PC-3 (cell line): ENCODE measurements at regions not wholly inside any gene's neighbourhood (a gene's known extent, or its start where the extent isn't known, plus 50 kb on each side); places are given as distances from the start of the nearest gene placed in this dataset.

Experiments
- ATAC-seq: fragments of 200-7000 bp; cut with Tn5 transposase; 2 replicates; pipeline ENCODE4 v1.9.1; 2020; ENCODE audit warnings: mild to moderate bottlenecking, moderate library complexity
- BruUV-seq: library from RNA; stranded (reverse); fragments of 400-500 nt; replicated peaks from 2 replicates; lab custom pipeline; 2021; lab: Mats Ljungman, UMichigan
- CTCF ChIA-PET: fragments of 300-600 bp; sonication (Branson Sonifier 250); formaldehyde crosslinking; loops from one replicate; lab custom pipeline; 2022; ENCODE audit warnings: antibody characterized with exemption; lab: Charles Lee
- POLR2A ChIA-PET: fragments of 300-600 bp; sonication (Branson Sonifier 250); formaldehyde crosslinking; loops from one replicate; lab custom pipeline; 2022; ENCODE audit warnings: antibody characterized with exemption; ENCODE audit not compliant: unreplicated experiment; lab: Charles Lee
- DNase-seq: peaks from one replicate; pipeline ENCODE4 v3.0.0-alpha.2; 2015
- H2AFZ ChIP-seq: fragments of 300-600 bp; sonication (generic); 2 replicates; pipeline ENCODE4 v1.6.0; 2016; ENCODE audit warnings: antibody characterized with exemption, low read length
- H3F3A ChIP-seq: fragments of 300-600 bp; sonication (generic); one replicate; pipeline ENCODE4 v1.6.0; 2017; ENCODE audit warnings: antibody characterized with exemption, low read length, control low read depth, mild to moderate bottlenecking; ENCODE audit not compliant: unreplicated experiment
- H3K27ac ChIP-seq: fragments of 300-600 bp; sonication (generic); 2 replicates; pipeline ENCODE4 v1.5.1; 2016; ENCODE audit warnings: mild to moderate bottlenecking, low read length
- H3K27me3 ChIP-seq: fragments of 300-600 bp; sonication (generic); 2 replicates; pipeline ENCODE4 v1.6.1; 2016; ENCODE audit warnings: low read length, mixed read lengths
- H3K36me3 ChIP-seq: fragments of 300-600 bp; sonication (generic); 2 replicates; pipeline ENCODE4 v1.6.1; 2016; ENCODE audit warnings: low read depth, mixed run types, low read length, mixed read lengths
- H3K4me1 ChIP-seq: fragments of 300-600 bp; sonication (generic); 2 replicates; pipeline ENCODE4 v1.5.1; 2016; ENCODE audit warnings: low read length; ENCODE audit not compliant: insufficient read depth
- H3K4me2 ChIP-seq: fragments of 300-600 bp; sonication (generic); 2 replicates; pipeline ENCODE4 v1.6.0; 2016; ENCODE audit warnings: low read length
- H3K4me3 ChIP-seq: fragments of 300-600 bp; sonication (generic); 2 replicates; pipeline ENCODE4 v1.5.1; 2016; ENCODE audit warnings: mild to moderate bottlenecking, low read length, mixed read lengths
- H3K79me2 ChIP-seq: fragments of 300-600 bp; sonication (generic); 2 replicates; pipeline ENCODE4 v1.6.1; 2017; ENCODE audit warnings: low read length, mixed read lengths
- H3K9ac ChIP-seq: fragments of 300-600 bp; sonication (generic); 2 replicates; pipeline ENCODE4 v1.6.0; 2016; ENCODE audit warnings: mild to moderate bottlenecking, low read length
- H3K9me2 ChIP-seq: fragments of 300-600 bp; sonication (generic); replicated peaks from 2 replicates; pipeline ENCODE4 v1.6.1; 2016; ENCODE audit warnings: mixed run types, low read length, mixed read lengths
- H3K9me3 ChIP-seq: fragments of 300-600 bp; sonication (generic); 2 replicates; pipeline ENCODE4 v1.6.1; 2016; ENCODE audit warnings: low read length, mixed read lengths
- H4K20me1 ChIP-seq: fragments of 300-600 bp; sonication (generic); 2 replicates; pipeline ENCODE4 v1.6.1; 2016; ENCODE audit warnings: low read length, mixed read lengths
- EZH2 ChIP-seq: fragments of 300-600 bp; sonication (generic); IDR thresholded peaks from one replicate; pipeline ENCODE4 v1.6.1; 2017; ENCODE audit warnings: antibody characterized with exemption, mild to moderate bottlenecking, low read length; ENCODE audit not compliant: unreplicated experiment
- EZH2phosphoT487 ChIP-seq: fragments of 300-600 bp; sonication (generic); IDR thresholded peaks from 2 replicates; pipeline ENCODE4 v1.6.1; 2018; ENCODE audit warnings: mild to moderate bottlenecking, antibody characterized with exemption, low read length, borderline replicate concordance
- intact Hi-C: fragments of 100-400 bp; cut with micrococcal nuclease; formaldehyde crosslinking; loops from 2 replicates; pipeline ENCODE4 v1.9.0; 2023
- TF ChIP-seq, protein P1 (sequence below): fragments of 300-600 bp; sonication (generic); conservative IDR thresholded peaks from 2 replicates; pipeline ENCODE4 v1.5.1; 2017; ENCODE audit warnings: antibody characterized with exemption, low read depth, mild to moderate bottlenecking, low read length

DNA sequence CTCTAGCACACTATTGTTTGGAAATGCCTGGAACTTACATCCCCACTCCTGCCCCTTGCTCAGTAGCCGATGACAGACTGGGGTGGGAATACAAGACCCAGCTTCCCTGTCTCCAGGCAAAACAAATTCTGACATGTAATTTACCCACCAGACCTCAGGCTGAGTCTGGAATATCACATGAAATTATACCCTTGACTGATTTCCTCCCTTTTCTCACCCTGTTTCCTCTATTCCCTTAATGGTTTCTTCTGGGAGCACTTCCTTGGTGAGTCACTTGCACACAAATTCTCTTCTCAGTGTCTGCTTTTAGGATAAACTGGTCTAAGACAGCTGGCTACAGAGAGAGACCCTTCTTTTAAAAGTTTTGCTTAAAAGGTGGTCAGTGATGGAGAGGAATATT, 65.8 kb upstream of the DIPK2B start:
- Histone ChIP-seq H4K20me1 (no peaks in the 10 kb centered on the region), H3K4me3 (no peak overlapping the region), H3K27ac (no peak overlapping the region), H2AFZ (no peak overlapping the region), H3K9me3 (no peaks in the 10 kb centered on the region), H3K79me2 (no peaks in the 10 kb centered on the region), H3K4me1 (no peaks in the 10 kb centered on the region), H3K36me3 (no peaks in the 10 kb centered on the region), H3K4me2 (no peak overlapping the region), H3F3A (no peaks in the 10 kb centered on the region), H3K9ac (no peak overlapping the region), H3K27me3 (no peaks in the 10 kb centered on the region), H3K9me2 (no peaks in the 10 kb centered on the region)
- ATAC-seq (no peak), DNase-seq (no peak)
- CTCF ChIA-PET: no interaction called here
- BruUV-seq: no TSS peak
- POLR2A ChIA-PET: no interaction called here
- intact Hi-C loops: no loop called here
- TF ChIP-seq EZH2 (no peak), EZH2phosphoT487 (no peak)
- TF ChIP-seq, protein P1, sequence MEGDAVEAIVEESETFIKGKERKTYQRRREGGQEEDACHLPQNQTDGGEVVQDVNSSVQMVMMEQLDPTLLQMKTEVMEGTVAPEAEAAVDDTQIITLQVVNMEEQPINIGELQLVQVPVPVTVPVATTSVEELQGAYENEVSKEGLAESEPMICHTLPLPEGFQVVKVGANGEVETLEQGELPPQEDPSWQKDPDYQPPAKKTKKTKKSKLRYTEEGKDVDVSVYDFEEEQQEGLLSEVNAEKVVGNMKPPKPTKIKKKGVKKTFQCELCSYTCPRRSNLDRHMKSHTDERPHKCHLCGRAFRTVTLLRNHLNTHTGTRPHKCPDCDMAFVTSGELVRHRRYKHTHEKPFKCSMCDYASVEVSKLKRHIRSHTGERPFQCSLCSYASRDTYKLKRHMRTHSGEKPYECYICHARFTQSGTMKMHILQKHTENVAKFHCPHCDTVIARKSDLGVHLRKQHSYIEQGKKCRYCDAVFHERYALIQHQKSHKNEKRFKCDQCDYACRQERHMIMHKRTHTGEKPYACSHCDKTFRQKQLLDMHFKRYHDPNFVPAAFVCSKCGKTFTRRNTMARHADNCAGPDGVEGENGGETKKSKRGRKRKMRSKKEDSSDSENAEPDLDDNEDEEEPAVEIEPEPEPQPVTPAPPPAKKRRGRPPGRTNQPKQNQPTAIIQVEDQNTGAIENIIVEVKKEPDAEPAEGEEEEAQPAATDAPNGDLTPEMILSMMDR: no peak

DNA sequence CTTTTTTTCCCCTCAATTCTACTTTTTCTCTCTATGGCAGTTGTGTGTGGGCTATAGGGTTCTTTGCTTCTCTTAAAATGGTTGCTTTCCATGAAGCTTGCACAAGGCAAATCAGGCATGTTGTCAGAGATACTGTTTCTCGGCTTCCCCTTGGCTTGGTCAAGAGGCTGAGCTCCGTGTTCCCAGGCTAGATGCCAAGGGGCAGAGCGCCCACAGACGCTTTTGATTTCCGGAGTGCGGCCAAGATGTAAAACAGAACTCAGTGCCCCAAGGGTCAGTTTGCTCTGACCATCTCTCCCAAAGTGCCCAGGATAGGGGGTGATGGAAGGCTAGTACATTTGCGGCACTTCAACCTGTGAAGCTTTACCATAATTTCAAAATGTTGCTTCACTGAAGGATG, 64.2 kb upstream of the DIPK2B start:
- H3K4me1 ChIP-seq: no peaks in the 10 kb centered on the region
- no peaks in the 10 kb centered on the region for H4K20me1 ChIP-seq
- no peak overlapping the region for H3K9ac ChIP-seq
- no peaks in the 10 kb centered on the region for H3K9me3 ChIP-seq
- H3K27ac ChIP-seq: no peak overlapping the region
- intact Hi-C loops: no loop called here
- H3K79me2 ChIP-seq: no peaks in the 10 kb centered on the region
- H3K4me3 ChIP-seq: no peak overlapping the region
- H3K36me3 ChIP-seq: no peaks in the 10 kb centered on the region
- no peaks in the 10 kb centered on the region for H3K27me3 ChIP-seq
- H3K9me2 ChIP-seq: no peaks in the 10 kb centered on the region
- H2AFZ ChIP-seq: no peak overlapping the region
- ChIA-PET POLR2A (no interaction called here), CTCF (no interaction called here)
- ATAC-seq (no peak), DNase-seq (no peak)
- no peaks in the 10 kb centered on the region for H3F3A ChIP-seq
- no peak overlapping the region for H3K4me2 ChIP-seq
- TF ChIP-seq EZH2: no peak
- no peak for TF ChIP-seq EZH2phosphoT487
- TF ChIP-seq, protein P1: no peak
- BruUV-seq: no TSS peak

DNA sequence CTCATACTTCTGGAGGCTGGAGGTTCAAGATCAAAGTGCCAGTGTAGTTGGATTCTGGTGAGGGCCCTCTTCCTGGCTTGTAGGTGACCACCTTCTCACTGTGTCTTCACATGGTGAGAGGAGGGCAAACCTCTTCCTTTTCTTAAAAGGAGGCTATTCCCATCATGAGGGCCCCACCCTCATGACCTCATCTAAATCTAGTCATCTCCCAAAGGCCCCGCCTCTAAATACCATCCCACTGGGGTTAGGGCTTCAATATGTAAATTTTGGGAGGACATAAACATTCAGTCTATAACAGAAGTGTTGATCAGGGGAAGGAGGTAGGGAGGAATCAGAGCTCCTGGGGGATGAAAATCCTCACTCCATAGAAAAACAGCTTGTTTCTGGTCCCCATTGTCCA, 60.8 kb upstream of the DIPK2B start:
- H3K79me2 ChIP-seq: no peaks in the 10 kb centered on the region
- H3K27me3 ChIP-seq: no peaks in the 10 kb centered on the region
- H3K9me3 ChIP-seq: no peaks in the 10 kb centered on the region
- H3K9me2 ChIP-seq: no peaks in the 10 kb centered on the region
- BruUV-seq: no TSS peak
- no peaks in the 10 kb centered on the region for H4K20me1 ChIP-seq
- H2AFZ ChIP-seq: no peak overlapping the region
- DNase-seq (no peak), ATAC-seq (no peak)
- no peak overlapping the region for H3K27ac ChIP-seq
- TF ChIP-seq, protein P1: no peak
- TF ChIP-seq EZH2 (no peak), EZH2phosphoT487 (no peak)
- H3F3A ChIP-seq: no peaks in the 10 kb centered on the region
- H3K4me3 ChIP-seq: no peak overlapping the region
- no peaks in the 10 kb centered on the region for H3K36me3 ChIP-seq
- POLR2A ChIA-PET: no interaction called here
- H3K4me2 ChIP-seq: no peak overlapping the region
- CTCF ChIA-PET: no interaction called here
- intact Hi-C loops: no loop called here
- no peaks in the 10 kb centered on the region for H3K4me1 ChIP-seq
- no peak overlapping the region for H3K9ac ChIP-seq
